ENCODE measurements at regions not wholly inside any gene's neighbourhood (a gene's known extent, or its start where the extent isn't known, plus 50 kb on each side); places are given as distances from the start of the nearest gene placed in this dataset.

GRCh38 chr6:21708320-21708580 lies 114.7 kb downstream of the SOX4 start:
- Histone ChIP-seq H2AFZ (ENCODE audit: low read length) (no peak overlapping the region), H3K27ac (ENCODE audit: insufficient read length, low read depth, low read length) (no peak overlapping the region), H3K27me3 (ENCODE audit: insufficient read depth, low read length) (no peaks in the 10 kb centered on the region), H3K23ac (ENCODE audit: insufficient read length, low read depth, low read length) (no peak overlapping the region), H2AK5ac (ENCODE audit: insufficient read length, low read length) (no peak overlapping the region), H4K5ac (ENCODE audit: insufficient read length, low read depth, low read length) (no peak overlapping the region), H3T11ph (ENCODE audit: low read length) (no peak overlapping the region), H3K4me2 (ENCODE audit: insufficient read depth, insufficient read length, low read length) (no peak overlapping the region), H3K4me1 (ENCODE audit: insufficient read depth, low read length) (peaks cover 16% of the 10 kb centered on the region; the same call in 1 of the 2 replicates), H4K8ac (replicated peaks; ENCODE audit: insufficient read length, low read depth, low read length) (no peak overlapping the region), H3K14ac (ENCODE audit: insufficient read depth, low read length) (no peak overlapping the region), H3K9me3 (ENCODE audit: control insufficient read depth, low read depth, low read length) (no peaks in the 10 kb centered on the region), H3K9ac (ENCODE audit: extremely low read depth, insufficient read length, low read length) (no peak overlapping the region), H3K79me2 (ENCODE audit: insufficient read depth, low read length) (peaks cover 49% of the 10 kb centered on the region), H2BK12ac (ENCODE audit: insufficient read length, low read depth, low read length) (no peak overlapping the region), H2BK5ac (ENCODE audit: insufficient read length, low read length) (no peak overlapping the region), H4K20me1 (ENCODE audit: control insufficient read depth, insufficient read depth, insufficient read length) (no peaks in the 10 kb centered on the region), H3K79me1 (ENCODE audit: insufficient read depth, low read depth, low read length, poor library complexity, severe bottlenecking) (peaks cover 5% of the 10 kb centered on the region), H3K23me2 (ENCODE audit: insufficient read length, low read depth, low read length, poor library complexity, severe bottlenecking) (no peaks in the 10 kb centered on the region), H2BK120ac (ENCODE audit: low read depth, low read length, poor library complexity, severe bottlenecking) (no peak overlapping the region), H3K4ac (ENCODE audit: low read depth, low read length) (no peak overlapping the region), H3K18ac (ENCODE audit: insufficient read length, low read depth, low read length) (no peak overlapping the region), H2BK15ac (ENCODE audit: low read depth, low read length) (no peak overlapping the region), H3K56ac (ENCODE audit: insufficient read length, low read depth, low read length) (no peak overlapping the region), H2BK20ac (ENCODE audit: low read depth, low read length, poor library complexity, severe bottlenecking) (no peak overlapping the region), H4K91ac (ENCODE audit: insufficient read length, low read depth, low read length) (no peak overlapping the region)
- H3K9me3 Mint-ChIP-seq = no peaks in the 10 kb centered on the region
- H3K27ac Mint-ChIP-seq = no peak overlapping the region; a peak in 1 of 7 replicates
- TF ChIP-seq, protein P1, sequence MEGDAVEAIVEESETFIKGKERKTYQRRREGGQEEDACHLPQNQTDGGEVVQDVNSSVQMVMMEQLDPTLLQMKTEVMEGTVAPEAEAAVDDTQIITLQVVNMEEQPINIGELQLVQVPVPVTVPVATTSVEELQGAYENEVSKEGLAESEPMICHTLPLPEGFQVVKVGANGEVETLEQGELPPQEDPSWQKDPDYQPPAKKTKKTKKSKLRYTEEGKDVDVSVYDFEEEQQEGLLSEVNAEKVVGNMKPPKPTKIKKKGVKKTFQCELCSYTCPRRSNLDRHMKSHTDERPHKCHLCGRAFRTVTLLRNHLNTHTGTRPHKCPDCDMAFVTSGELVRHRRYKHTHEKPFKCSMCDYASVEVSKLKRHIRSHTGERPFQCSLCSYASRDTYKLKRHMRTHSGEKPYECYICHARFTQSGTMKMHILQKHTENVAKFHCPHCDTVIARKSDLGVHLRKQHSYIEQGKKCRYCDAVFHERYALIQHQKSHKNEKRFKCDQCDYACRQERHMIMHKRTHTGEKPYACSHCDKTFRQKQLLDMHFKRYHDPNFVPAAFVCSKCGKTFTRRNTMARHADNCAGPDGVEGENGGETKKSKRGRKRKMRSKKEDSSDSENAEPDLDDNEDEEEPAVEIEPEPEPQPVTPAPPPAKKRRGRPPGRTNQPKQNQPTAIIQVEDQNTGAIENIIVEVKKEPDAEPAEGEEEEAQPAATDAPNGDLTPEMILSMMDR (conservative IDR thresholded peaks at IDR 0.05) = no peak
- H3K36me3 Mint-ChIP-seq (ENCODE audit: insufficient read depth in 1 of 3, low read depth in 3 of 3) = peaks cover 11 to 19% (median 12%) of the 10 kb centered on the region in 3 experiments
- no peak for DNase-seq
- H3K4me3 Mint-ChIP-seq = no peak overlapping the region; a peak in 1 of 5 replicates
- H3K27me3 Mint-ChIP-seq (ENCODE audit: low read depth) = no peaks in the 10 kb centered on the region
- H3K4me1 Mint-ChIP-seq = peaks cover 37 to 39% of the 10 kb centered on the region in 2 experiments
